Suppressor macrophage treated with lipopolysaccharide for 1 hour (primary cell): ENCODE measurements at regions not wholly inside any gene's neighbourhood (a gene's known extent, or its start where the extent isn't known, plus 50 kb on each side); places are given as distances from the start of the nearest gene placed in this dataset.
"Not testable (repeated sequence)": the region's sequence is repeated elsewhere in the genome, so short reads cannot be mapped to it uniquely, and the experiment has no call there.

Source experiments
- DNase-seq, 3 donors: peaks; one replicate each; pipeline ENCODE4 v3.0.0-alpha.2; 2020 to 2022

DNA sequence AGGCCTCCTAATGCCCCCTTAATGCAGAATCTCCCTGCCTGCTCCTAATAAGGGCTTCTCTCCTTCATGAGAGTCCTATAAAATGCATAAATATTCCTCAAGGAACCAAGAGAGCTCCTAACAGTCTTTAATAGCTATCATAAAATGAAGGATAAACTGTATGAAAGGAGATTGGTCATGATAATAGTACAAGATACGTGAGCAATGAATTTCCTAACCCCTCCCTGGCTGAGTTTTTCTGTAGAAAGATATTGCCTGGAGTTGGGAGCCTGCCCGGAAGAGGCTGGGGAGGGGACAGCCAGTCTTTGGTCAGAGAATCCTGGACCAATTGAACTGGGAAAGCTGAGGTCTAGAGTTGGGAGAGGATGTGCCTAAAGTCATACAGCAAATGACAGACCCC is 321.9 kb upstream of the CDH5 start:
- no peak for DNase-seq

- DNase-seq: no peak
These were observed 322.4 kb upstream of the CDH5 start for GRCh38 chr16:66044089-66044488.

GRCh38 chr16:66043326-66043725 is 323.2 kb upstream of the CDH5 start:
- DNase-seq: no peak

DNA sequence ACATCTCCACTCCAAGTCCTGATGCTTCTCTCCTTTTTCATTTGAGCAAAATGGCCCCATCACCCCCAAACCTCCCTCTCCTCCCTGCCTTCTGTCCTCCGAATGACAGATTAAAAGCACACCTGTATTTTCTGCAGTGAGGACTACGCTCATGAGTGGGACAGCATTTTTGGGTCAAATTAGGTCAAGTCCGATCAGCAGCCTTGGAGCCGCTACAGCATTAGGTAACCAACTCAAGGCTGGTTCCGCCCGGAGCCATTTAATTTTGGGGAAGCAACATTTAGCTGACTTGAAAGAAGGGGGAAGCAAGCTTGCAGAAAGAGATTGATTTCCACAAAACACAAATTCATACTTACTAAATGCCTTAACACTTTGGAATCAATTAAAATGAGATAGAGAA is 324.1 kb upstream of the CDH5 start:
- DNase-seq: no peak

- DNase-seq: no peak
These were observed 324.6 kb upstream of the CDH5 start for GRCh38 chr16:66041907-66042306.

- DNase-seq: no peak
These were observed 326.7 kb upstream of the CDH5 start for GRCh38 chr16:66039793-66040192.

- DNase-seq: no peak
These were observed 329.4 kb upstream of the CDH5 start for GRCh38 chr16:66036793-66037715.

DNA sequence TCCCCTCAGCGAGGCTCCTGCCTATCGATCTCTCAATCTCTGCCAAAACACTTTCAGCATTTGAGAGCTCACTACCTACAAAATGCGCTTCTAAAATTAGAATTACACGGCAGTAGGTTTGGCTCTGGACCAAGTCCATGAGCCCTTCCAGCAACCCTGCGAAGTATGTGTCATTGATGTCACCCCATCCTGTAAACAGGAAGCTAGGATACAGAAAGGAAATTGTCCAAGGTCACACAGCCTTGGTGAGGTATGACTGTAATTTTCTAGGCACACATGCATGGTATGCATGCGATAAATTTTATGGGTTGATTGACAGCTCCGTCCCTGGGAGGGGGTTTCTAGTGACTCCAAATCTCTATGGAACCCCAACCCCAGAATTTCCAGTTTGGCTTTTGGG is 330.3 kb upstream of the CDH5 start:
- no peak for DNase-seq

GRCh38 chr16:66035096-66035495 is 331.4 kb upstream of the CDH5 start:
- no peak for DNase-seq

- no peak for DNase-seq
These were observed 333.6 kb upstream of the CDH5 start for GRCh38 chr16:66032841-66033240.

DNA sequence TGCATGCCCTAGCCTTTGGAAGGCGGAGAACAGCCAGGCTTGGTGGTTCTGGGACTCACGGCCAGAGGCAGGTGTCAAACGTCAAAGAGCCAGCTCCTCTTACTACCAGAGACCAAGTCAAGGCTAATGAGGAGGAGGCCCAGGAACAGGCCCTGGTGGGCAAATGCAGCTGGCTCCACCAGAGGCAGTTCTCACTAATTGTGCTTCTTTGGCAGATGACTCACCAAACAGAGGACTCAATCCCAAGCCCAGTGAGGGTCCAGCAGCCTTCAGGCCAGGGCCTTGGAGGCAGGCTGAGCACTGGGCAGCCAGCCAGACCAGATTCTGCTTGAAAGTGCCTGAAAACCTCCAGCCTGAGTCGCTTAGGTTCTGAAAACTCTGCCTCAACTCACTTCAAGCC is 336.5 kb upstream of the CDH5 start:
- DNase-seq: no peak

GRCh38 chr16:66028510-66029216 is 337.8 kb upstream of the CDH5 start:
- DNase-seq: no peak

DNA sequence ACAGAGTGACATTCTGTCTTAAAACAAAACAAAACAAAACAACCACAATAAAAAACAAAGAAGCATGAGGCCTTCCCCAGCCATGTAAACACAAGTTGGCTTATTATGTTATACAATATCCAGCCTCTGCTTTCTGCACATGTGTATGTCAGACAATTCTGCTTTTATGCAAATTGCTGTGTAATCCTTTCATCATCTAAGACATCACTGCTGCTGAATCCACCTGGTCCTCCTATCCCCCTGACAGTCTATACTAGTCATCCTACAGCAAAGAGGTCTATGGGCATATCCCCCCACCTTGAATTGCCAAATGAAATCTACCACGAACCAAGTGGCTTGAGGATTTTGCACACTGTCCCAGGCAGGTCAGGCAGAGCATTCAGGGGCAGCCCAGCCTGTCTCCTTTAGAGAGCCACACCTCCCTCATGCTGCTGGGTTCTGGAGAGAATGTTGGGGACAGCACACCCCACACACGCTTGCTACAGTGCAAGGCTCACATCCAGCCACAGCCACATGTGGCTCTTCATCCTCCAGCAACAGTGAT is 339.6 kb upstream of the CDH5 start:
- DNase-seq: no peak

GRCh38 chr16:66026211-66026610 is 340.3 kb upstream of the CDH5 start:
- no peak for DNase-seq

DNA sequence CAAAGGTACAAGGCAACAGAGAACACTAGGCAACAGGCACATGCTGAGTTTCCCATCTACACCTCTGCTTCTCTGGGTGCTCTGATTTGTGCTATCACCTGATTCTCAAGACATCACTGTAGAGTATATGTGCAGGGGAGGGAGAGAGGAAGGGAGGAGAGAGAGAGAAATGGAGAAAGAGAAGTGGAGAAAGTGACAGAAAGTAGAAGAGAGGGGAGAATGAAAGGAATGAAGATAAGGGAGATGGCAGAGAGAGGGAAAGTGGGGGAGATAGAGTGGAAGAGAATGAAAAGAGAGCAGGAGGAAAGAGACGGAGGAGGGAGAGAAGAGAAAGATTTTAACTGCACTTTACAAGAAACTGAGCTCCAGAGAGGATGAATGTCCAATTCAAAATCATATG is 340.7 kb upstream of the CDH5 start:
- no peak for DNase-seq

DNA sequence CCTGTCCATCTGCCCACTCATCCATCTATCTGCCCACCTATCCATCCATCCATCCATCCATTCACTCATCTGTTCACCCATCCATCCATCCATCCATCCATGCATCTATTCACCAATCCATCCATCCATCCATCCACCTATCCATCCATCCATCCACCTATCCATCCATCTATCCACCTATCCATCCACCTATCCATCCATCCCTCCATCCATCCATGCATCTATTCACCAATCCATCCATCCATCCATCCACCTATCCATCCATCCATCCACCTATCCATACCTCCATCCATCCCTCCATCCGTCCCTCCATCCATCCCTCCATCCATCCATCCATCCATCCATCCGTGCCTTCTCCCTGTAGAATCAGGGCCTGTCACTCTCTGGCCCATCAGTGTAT is 341.9 kb upstream of the CDH5 start:
- not testable (repeated sequence) for DNase-seq

- DNase-seq: no peak
These were observed 343.0 kb upstream of the CDH5 start for GRCh38 chr16:66023481-66023880.

- DNase-seq: peak; percentile 30 to 55 (median 33)
These were observed 345.8 kb upstream of the CDH5 start for GRCh38 chr16:66020642-66021041.

GRCh38 chr16:66020046-66020445 is 346.4 kb upstream of the CDH5 start:
- peak in 1 of 3 donors; percentile 1 for DNase-seq

DNA sequence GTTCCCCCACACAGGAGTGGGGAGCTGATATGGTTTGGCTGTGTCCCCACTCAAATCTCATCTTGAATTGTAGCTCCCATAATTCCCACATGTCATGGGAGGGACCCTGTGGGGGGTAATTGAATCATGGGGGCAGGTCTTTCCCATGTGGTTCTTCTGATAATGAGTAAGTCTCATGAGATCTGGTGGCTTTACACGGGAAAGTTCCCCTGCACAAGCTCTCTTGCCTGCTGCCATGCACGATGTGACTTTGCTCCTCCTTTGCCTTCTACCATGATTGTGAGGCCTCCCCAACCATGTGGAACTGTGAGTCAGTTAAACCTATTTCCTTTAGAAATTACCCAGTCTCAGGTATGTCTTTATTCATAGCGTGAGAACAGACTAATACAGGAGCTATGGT is 347.0 kb upstream of the CDH5 start:
- peak in 1 of 3 donors; percentile 4 for DNase-seq

DNA sequence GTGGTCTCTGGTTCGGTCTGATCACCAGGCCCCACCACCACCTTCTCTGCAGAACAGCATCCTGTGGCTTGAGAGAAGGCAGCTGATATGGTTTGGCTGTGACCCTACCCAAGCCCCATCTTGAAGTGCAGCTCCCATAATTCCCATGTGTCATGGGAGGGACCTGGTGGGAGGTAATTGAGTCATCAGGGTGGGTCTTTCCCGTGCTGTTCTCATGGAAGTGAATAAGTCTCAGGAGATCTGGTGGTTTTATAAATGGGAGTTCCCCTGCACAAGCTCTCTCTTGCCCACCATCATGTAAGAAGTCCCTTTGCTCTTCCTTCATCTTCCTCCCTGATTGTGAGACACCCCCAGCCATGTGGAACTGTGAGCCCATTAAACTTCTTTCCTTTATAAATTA is 352.3 kb upstream of the CDH5 start:
- peak in 2 of 3 donors; percentile 9 to 21 for DNase-seq

DNA sequence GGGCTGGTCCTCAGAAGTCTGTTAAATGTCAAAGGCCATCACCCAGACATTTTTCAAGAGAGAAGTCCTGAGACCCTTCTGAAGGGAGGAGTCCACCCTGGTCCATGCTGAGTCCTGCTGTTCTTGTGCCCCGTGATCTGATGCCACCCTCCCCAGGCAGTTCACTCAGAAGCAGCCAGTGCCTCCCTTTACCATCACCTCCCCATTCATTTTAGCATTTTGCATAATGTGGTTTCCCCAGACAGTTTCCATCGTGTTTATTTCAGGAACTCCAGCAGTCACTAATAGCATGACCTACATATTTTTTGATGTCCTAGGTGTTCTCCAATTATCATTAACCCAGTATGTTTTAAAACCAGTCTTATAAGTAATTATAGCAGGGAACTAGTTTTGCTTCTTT is 353.0 kb upstream of the CDH5 start:
- DNase-seq: no peak

GRCh38 chr16:66008136-66008535 is 358.4 kb upstream of the CDH5 start:
- no peak for DNase-seq

GRCh38 chr16:66007717-66008116 is 358.8 kb upstream of the CDH5 start:
- no peak for DNase-seq
